HG02938 (cell line): ENCODE measurements at regions not wholly inside any gene's neighbourhood (a gene's known extent, or its start where the extent isn't known, plus 50 kb on each side); places are given as distances from the start of the nearest gene placed in this dataset.

Experiments used
- ATAC-seq: cut with Tn5 transposase; IDR thresholded peaks from one replicate; pipeline ENCODE4 v1.9.1; 2021; ENCODE audit warnings: mild to moderate bottlenecking, moderate library complexity; ENCODE audit not compliant: unreplicated experiment

DNA sequence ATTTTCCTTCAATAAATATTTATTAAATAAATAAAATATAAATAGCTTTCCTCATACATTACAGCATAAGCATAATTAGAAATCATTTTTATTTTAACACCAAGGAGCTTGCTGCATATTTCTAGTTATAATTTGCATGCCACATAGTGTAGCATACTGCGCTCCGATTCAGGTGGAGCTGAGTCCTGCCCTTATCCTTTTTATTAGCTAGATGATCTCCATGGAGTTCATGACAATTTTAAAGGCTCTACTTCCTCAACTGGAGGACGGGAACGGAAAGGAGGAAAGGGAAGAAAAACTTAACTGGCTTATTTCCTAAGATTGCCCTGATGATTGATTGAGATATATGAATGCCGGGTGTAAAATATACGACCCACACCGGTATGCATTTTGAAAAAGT, 385.2 kb downstream of the PLK2 start:
- no peak for ATAC-seq

DNA sequence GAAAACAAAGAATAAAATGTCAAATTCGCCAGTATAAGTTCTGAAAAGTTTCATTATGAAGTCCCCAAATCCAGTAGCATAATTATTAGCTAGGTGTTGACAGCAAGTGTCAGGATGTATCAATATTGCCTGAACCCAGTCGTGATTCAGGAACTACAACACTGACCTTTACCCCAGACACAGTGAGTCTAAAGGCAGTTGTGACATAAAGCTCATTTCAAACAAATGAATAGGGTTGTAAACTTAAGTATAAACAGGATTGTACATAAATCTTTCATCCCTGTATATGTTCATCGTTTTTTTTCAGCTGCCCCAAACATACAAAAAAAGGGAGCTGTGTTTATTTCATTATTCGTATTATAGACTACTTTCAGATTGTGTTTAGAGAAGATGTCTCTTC, 385.7 kb downstream of the PLK2 start:
- ATAC-seq, result no peak

DNA sequence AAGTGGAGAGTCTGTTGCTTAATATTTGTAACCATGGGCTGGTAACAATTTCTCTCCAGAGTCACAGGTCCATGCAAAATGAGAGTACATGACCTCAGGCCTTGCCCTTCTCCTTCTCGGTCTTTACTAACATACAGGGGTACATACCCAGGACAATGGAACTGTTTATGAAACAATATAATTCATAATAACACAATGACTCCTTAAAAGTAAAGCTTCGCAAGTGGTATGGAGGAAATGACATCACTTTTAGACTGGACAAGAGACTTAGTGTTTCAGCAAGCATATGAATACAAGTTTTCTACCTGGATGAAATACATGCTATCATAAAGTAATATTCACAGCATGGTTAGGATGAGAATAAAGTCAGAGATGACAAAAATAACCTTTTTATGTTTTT, 386.6 kb downstream of the PLK2 start:
- no peak for ATAC-seq

DNA sequence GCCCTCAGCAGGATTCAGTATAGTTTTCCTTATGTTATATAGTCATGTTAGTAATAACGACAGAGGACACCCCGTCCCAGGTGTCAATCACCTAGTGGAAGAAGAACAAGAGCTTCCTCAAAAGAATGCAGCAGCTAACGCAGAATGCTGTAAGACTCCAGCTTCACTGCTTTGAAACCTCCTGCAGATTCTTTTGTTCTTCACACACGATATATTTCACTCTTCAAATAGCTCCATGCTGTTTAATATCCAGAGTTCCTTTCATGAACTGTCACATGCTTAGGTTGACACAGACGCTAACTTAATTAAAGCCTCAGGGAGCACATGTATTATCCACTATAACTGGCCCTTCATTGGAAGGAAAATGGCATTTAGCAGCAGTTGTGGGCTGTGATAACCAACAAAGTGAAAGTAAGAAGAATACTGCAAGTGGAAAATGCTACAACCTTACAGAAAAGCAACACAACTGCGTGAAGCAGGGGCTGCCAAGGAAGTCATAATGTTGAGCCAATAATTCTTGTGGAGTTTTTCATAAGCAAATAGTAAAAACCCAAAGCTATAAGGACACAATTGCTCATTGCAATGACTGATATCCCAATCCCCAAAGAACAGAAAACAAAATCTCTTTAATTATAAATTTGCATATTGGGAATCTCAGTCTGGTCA, 387.5 kb downstream of the PLK2 start:
- no peak for ATAC-seq

DNA sequence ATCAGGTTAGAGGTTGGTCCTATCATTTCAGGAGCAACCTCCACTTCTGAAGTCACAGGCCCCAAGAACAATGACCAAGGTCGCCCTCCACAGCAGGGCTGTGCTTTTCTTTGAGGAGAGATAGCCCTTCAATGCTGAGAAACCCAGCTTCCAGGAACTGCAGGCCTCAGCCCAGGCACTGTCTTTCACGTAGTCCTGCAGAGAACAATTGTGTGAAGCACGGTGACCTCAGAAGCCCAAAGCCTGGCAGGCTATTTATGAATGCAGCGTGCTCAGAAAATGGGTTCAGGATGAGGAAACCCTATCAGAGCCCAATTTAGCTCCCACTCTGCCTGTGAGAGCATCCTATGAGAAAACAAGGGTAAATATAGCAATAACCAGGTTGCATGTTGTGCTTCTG, 388.3 kb downstream of the PLK2 start:
- ATAC-seq, result no peak

DNA sequence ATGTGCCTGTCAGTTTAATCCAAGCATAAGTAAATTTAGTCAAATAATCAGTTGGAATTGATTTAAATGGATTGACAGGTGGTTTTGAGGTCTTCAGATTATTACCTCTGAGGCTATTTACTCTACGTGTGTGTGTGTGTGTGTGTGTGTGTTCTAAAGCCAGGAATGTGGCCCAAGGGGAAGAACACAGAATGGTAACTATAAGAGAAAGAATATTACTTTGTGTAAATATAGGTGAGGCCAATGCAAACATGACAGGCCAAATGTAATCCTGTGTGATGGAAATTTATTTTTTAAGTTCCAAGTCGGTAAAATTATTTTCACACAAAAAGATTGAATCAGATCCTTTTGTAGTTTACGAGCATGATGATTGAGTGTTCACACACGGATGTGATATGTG, 390.0 kb downstream of the PLK2 start:
- no peak for ATAC-seq

DNA sequence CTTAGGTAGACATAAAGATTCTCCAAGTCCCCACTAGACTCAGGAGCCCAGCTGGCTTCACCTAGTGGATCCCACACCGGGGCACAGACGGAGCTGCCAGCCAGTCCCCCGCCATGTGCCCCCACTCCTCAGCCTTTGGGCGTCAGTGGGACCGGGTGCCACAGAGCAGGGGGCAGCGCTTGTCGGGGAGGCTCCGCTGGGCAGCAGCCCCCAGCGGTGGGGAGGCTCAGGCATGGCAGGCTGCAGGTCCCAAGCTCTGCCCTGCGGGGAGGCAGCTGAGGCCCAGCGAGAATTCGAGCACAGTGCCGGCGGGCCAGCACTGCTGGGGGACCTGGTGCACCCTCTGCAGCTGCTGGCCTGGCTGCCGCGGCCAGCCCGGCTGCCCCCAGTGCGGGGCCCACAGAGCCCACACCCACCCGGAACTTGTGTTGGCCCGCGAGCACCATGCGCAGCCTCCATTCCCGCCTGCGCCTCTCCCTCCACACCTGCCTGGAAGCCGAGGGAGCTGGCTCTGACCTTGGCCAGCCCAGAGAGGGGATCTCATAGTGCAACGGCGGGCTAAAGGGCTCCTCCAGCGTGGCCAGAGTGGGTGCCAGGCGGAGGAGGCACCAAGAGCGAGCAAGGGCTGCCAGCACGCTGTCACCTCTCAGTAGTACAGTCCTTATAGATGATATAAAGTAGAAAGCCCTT, 390.7 kb downstream of the PLK2 start:
- no peak for ATAC-seq

DNA sequence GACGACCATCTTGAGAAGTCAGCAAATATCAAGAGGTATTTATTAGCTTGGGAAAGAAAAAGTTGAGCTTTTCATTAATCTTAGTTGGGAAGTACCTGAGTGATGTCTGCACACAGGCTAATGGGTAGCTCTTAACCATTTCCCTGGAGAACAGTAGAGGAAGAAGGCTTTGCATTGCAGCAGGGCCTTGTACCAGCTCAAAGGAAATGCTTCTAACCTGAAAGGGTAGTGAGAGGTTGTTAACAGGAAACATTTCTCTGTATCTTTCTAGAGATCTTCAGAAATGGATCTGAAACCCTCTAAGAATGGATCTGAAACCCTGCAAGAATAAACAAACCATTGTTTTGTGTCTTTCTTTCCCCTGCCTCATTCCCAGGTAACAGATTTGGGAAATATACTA, 393.3 kb downstream of the PLK2 start:
- no peak for ATAC-seq

DNA sequence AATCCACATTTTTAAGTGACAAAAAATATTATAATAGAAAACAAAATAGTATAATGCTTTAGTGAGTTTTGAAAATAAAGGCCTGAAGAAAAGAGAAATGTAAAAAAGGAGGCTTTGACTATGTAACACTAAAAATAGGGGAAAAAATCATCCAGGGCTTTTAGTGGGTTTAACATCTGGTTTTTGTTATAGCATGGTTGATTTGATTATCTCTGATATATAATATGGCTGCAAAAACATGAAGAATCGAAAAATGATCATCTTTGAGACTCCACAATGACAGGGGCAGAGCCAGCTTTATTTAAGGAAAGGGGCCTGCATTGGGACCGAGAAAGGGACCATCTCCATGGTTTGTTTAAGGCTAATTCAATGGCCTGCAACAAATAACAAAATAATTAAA, 393.8 kb downstream of the PLK2 start:
- no peak for ATAC-seq

DNA sequence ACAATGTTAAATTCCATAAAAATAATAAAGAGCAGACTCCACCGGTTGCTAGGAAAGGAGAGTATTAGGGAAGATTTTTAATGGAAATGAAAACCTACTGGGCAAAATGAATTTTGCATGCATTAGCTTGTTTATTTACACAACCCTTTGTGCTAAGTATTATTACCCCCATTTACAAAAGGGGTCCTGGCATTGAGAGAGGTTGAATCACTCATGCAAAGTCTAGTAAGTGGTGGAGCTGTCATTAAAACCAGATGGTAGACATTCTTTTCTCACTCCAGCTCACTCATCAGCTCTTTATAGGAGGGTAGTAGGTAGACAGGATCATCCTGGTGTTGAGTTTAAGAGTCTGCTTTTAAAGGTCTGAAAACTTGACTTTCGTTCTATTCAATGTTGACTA, 395.1 kb downstream of the PLK2 start:
- no peak for ATAC-seq

DNA sequence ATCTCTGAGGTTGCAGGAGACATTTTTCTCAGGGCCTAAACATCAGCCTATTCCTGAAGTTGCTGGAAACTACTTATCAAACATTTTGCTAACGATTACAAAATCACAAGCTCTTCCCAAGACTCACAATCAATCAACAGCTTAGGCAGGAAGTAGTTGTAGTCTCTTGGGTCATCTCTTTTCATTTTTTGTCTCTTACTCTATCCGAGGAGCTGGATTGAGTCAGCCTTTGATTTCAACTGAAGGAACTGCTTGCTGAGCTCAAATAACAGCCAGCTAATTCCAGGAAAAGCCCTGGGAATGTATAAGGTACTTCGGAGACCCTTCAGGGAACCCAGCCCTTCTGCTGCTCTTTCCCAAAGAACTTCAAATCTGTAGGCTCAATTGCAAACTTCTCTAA, 398.9 kb downstream of the PLK2 start:
- no peak for ATAC-seq

DNA sequence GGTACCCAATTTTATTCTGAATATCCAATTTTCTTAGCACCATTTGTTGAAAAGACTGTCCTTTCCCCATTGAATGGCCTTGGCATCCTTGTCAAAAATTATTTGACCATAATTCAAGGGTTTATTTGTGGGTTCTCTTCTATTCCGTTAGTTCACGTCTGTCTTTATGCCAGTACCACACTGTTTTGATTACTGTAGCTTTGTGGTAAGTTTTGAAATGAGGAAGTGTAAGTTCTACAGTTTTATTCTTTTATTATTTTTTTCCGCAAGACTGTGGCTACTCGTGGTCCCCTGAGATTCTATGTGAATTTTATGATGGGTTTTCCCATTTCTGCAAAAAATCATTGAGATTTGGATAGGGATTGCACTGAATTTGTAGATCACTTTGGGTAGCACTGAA, 402.6 kb downstream of the PLK2 start:
- ATAC-seq, result no peak

DNA sequence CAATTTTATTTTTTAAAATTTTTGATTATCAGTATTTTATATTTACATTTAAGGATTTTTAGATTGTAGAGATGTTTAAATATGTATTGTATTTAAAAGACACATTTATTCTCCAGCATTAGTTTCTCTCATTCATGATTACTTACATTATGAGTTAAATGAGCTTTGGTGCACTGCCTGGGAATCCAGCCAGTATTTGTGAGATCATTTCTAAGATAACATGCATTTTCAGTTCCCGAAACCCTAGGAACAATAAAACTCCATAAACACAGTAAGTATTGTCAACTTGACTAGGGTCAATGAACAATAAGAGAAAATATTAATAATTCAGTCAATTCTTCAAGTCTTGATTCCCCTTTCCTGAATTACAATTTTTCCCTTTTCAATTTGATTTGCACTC, 403.3 kb downstream of the PLK2 start:
- no peak for ATAC-seq

DNA sequence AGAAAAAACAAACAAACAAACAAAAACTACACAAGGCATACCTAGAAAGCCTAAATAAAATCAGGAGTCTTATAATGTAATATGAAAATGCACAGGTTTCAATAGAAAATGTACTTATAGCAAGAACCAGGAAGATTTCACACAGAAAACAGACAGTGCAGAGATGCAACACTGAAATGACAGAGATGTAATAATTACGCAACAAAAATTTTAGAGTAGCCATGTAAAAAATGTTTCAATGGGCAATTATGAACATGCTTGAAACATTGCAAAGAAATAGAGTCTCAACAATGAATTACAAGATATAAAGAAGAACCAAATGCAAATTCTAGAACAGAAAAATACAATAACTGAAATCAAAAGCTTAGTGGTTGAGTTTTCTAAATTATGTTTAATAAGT, 405.9 kb downstream of the PLK2 start:
- ATAC-seq, result no peak

DNA sequence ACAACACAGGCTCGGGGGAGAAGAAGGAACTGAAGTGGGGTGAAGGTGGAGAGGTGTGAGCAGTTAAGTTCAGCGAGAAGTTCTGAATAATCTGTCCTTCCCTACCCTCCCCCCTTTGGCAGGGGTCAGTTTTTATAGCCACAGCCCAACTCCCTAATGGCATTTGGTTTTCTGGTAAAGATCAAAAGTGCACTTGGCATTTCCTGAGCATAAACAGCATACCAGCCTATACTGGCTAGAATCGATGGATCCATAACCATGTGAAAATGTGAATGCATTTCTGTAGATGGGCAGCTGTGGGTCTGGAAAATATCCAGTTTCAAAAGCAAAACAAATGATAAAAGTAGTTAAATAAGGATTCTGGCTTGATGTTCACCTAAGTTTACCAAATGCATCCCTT, 410.9 kb downstream of the PLK2 start:
- ATAC-seq, result no peak

DNA sequence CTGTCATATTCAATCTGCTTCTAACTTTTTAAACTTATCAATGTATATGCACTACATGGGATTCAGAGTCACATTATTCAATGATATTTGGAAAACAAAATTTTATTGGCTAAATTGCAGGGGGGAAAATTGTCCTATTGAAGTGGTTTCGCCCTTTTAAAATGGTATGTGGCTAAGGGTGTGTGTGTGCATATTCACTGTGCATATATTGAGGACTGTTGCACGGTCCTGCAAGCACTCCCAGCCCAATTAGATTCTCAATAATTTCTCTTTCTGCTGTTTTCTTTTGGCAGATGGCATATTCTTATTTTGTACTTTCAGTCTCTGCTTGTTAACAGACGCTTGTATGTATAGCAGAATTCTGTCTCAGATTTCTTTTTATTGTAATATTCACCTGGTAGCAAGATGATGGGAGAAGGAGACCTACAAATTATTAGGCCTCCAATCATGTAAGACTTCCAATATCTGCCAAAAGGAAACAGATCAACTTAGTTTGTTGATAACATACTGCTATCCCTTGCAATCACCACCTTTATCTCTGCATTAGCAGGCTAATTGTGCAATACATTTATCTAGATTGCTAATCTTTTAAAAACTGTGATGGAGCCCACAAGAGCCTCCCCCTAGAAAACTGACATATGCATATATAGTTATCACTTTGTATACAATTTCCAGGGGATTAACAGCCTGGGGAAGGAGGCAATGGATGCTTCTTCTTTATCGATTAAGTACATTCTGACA, 411.5 kb downstream of the PLK2 start:
- ATAC-seq, result no peak

DNA sequence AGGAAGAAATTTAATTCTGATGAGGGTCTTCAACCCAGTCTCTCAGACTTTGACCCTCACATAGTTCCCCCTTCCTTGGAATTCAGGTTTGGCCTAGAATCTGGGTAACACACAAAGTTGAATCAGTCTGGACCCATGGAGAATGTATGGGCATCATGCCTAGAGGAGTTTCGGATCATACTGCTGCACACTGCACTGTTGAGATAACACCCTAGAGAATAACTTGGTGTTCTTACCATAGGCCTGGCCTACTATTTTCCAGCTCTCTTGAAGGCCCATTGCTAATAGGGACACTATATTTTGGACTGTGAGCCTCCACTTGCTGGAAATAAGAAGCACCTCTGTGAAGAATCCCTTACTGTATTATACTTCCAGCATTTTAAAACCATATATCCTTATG, 413.5 kb downstream of the PLK2 start:
- no peak for ATAC-seq

DNA sequence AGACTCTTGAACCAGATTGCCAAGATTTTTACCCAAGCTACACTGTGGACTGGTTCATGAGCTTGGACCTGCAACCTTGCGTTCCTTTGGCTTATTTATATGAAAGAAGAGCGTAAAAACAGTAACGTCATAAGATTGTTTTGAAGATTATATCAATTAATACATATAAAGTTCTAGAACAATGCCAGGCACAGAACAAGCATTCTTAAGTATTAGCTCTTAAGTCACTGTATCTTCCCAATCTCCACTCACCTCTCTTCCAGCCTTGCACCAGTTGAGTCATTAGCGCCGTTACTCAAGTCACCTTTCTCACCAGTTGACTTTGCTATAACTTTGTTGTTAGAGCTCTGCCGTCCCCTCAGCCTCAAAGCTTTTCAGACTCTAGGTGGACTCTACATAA, 415.7 kb downstream of the PLK2 start:
- ATAC-seq, result no peak

DNA sequence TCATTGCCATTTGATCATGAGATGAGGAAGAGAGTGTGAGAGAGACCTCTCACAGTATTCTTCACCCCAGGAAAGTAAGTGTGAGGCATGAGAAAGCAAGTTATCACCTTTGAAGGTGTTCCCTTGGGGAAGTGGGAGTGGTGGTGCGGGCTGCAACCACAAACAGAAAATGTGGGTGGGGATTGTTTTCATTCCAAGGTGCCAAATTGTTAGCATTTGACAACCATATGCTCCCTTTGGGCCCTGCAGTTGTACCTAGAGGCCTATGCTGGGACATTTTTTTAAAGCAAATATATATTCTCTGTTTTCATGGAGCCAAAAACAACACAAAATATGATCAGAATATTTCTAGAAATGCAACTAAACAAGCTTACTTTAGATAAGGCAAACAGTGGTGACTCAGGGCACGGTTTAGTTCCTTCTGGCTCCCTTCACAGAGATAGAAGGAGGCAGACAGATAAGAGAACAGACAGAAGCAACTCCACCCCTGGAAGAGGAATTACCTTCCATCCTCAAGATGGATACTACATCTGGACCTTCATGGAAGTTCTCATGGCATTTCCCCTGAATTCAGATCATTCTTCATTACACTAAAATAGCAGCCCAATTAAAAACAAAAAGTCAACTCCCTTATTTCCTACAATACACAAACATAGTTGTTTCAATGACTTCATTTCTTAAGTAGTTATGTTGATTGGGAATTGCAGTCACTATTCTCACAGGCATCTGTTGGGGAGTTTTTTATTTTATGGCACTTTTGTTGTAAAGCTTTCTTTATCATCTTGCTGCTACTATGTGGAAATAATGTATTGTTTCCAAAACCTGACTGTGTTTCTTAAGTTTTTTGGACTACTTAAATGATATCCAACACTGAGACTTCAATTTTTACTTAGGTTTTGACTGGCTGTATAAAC, 416.6 kb downstream of the PLK2 start:
- no peak for ATAC-seq

DNA sequence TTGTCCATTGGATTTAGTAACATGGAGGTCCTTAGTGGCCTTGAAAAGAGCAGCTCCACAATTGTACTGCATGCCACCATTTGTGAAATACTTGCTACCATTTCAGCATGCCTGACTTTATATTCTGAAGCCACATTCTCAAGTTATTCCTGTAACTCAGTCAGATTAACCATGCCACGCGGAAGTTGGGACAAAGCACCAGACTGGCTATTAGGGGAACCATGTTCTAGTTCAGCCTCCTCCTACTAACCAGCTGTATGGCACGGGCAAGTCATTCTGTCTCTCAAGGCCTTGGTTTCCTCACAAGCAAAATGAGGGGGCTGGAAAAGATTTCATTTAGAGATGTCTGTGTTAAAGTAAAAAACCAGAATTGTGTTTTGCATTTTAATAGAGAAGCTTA, 418.0 kb downstream of the PLK2 start:
- no peak for ATAC-seq

DNA sequence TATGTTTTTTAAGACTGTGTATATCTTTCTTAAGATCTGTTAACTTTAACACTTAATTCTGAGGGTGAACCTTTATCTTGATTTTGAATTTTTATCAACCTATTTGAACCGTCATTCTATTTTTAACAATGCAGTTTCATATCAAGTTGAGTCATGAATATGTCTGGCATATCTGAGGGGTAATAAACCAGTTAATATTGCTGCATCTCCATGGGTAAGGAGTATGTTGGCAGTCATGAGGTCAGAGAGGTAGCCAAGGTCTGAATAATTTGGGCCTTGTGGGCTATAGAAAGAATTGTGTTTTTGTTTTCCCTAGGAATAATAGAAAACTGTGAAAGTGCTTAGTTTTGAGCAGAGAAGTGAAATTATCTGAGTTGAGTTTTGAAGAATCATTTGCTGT, 419.0 kb downstream of the PLK2 start:
- no peak for ATAC-seq
